Hindlimb muscle (tissue), 1 donor: ENCODE measurements at regions not wholly inside any gene's neighbourhood (a gene's known extent, or its start where the extent isn't known, plus 50 kb on each side); places are given as distances from the start of the nearest gene placed in this dataset.

Source experiments
- DNase-seq: peaks from one replicate; pipeline ENCODE4 v3.0.0-alpha.2; 2013

DNA sequence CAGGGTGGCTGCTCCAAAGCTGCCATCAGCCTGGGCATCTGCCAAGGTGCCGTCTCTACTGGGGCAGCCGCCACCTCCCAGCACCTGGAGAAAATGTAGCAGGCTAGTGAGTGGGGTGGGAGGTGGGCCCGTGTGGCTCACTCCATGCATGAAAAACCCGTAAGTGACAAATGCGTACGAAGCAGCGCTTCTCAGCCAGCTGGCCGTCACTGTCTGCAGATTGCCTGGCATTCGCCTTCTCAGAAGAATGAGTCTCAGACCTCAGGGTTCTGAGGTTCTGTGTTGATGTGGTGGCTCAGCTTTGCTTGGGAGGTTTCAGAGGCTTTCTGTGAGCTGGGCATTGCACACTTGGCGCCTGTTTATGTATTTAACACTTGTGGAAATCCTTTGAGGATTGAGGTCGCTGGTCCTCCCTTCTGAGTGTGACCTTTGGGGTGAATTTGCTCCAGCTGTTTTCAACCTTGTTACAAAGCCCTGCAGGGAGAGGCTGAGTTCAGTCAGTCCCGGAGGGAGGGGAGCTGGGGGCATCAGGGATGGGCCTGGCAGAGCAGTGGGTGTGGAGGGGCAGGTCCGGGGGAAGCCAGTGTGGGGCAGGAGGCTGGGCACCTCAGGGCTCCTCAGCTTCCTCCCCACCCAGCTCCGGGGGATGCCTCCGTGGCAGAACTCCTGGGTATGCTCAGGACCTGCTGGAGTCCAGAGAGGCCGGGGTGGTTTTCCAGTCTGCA lies 977.0 kb downstream of the TBC1D22A start:
- DNase-seq, result no peak

DNA sequence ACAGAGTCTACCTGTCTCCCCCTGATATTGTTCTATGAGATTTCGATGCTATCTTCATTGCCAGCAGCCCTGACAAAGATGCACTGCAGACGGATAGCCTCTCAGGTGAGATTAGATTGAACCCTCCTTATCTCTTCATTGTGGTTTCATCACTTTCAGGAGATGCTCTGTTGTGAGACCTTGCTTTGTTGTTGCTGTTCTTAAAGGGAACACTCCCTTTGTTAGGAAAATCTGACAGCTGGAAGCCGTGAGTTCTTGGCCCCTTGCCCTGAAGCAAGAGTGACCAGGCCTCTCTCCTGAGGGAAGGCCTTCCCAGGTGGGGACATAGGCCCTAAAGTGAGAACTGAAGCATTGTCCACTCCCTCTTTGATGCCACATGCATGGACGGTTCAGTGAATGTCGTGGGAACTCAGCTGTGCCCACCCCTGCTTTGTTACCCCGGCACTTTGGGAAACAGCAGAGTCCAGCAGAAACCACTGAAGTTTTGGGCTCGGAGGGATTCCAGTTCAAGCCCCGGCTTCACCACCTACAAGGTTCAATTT lies 976.1 kb downstream of the TBC1D22A start:
- DNase-seq, result no peak

DNA sequence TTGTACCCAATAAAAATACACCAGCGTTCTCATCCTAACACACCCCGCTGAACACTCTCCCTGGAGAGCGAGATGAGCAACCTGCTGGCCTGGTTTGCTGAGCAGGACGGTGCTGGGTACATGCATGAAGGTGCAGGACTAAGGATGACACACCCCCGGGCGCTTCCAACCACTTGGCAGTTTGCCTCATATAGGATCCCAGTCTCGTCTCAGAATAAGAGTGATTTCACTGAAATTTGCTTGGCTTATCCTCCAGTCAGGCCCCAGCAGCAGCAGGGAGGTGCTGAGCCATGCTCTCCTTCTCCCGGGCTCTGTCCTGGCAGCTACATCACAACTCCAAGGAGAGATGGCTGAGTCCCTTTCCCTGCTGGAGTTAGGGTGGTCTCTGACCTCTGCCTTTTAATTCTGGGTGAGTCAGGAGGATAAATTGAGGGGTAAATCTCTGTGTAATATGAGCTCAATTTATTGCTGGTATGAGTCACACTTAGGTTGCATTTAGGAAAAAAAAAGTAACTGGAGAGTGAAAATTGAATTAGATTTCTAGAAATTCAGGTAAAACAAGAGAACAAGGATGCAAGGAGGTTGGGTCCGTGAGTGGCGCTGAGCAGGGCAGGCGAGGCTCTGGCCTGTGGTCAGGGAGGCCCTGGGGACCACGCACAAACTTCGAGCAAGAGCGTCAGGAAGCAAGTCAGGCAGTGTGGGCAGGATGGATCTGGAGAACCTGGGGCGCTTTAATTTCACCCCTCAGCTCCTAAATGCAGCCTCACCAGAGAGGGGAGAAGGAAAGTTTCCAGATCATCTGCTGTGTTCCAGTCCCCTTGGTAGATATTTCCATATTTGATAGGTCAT lies 974.0 kb downstream of the TBC1D22A start:
- DNase-seq, result no peak

DNA sequence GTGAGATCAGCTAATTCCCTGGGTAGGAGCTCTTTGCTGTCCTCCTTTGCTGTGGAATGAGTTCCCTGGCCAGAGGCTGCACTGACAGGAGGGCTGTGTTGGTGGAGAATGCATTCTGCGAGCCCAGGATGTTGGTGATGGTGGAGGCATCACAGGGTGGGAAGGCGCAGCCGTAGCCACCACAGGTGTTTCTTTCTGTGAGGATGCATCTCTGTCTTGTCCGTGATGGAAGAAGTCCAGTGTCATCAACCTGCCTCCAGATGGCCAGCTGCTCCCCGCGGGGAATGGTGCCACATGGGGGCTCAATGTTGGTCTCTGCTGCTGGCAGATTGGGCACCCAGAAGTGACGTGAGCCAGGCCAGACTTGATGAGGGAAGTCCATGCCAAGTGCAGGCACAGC lies 972.1 kb downstream of the TBC1D22A start:
- DNase-seq, result no peak

DNA sequence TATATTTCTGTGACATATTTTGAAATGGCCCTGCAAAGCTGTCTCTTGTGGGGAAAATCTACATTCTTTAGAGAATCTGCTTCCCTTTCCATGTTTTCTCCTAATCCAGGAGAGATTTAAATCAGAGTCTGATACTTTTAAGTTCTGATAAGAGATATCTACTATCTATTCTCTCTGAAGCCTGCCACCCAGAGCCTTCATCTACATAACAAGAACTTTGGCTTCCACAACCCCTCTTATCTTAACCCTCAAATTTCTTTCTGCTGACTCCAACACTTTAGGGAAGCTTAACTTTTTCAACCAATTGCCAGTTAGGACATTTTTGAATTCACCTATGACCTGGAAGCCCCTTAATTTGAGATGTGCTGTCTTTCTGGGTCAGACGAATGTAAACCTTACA lies 965.2 kb downstream of the TBC1D22A start:
- DNase-seq, result no peak

DNA sequence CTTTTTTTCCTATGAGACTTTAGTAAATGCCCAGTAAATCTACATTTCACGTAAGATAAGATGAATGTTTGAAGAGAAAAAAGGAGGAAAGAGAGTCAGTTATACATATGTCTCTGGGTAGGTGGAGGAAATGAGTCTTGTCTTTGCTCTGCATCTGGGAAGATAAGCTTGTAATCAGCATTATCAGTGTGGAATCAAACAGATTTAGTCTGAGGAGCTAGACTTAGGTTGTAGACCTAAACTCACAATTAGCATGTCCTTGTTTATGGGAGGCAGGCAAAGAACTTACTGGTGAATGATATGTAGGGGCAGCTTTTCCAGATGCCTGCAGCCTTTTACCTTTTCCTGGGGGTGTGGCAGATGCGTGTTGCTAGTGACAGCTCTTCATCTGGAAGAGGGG lies 962.3 kb downstream of the TBC1D22A start:
- no peak for DNase-seq

DNA sequence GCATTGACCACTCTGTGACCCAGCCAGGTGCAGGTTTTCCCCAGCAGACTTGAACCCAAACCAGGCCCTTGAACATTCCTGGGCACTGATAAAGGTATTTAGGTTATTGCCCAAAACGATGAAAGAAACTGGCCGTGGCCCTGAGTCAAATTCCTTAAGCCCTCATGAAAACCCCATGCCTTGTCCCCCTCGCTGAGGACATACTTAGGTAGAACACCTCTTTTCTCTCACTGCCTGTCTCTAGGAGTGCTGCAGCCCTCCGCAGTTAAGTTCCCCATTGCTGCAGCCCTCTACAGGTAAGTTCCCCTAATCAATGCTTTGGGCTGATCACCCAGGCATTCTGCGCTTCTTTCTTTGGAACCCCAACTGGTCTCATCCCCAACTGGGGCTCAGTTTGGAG lies 961.6 kb downstream of the TBC1D22A start:
- DNase-seq, result no peak

DNA sequence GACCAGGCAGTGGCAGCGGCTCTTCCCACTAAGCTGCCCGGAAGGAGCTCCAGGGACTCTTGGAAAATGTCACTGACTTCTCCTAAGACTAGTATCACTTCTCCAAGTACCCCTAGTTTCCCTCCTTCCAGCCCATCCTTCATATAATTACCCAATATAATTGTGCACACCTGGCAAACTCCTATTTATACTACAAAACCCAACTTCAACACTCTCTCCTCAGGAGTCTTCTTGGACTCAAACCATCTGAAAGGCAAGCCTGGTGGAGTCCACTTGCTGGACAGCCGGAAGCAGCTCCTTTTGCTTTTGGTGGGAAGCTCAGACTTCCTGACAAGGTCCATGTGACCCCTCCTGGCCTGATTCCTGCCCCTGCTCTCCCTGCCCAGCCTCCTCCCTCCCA lies 955.9 kb downstream of the TBC1D22A start:
- no peak for DNase-seq

DNA sequence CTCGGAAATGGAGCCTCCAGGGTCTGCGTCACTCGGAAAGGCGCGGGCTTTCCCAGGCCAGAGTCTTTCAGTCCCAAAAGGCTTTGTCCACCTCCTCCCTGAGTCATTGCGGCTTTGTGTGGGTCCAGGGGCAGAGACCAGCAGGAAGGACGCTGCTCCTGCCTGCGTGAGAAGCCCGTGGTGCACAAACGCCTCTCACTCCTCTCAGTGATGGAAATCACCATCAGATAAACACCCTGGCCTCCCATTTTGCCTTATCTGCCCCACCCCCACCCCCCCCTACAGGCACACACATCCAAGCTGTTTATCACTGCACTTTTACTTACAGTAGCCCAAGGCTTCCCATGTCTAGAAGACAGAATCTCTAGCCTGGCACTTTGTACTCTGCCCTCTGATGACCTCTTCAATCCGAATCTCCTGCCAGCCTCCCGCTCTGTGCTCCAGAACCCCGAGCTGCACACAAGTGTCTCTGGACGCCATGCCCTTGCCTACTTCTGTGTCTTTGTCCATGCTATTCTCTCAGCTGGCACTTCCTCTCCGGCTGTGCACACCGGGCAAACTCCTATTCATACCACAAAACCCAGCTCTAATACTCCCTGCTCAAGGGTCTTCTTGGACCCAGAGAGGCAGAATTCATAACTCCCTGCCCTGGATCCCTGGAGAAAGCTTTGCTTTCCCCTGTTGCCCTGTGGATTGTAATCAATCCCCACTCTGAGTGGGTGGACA lies 954.6 kb downstream of the TBC1D22A start:
- DNase-seq, result no peak

DNA sequence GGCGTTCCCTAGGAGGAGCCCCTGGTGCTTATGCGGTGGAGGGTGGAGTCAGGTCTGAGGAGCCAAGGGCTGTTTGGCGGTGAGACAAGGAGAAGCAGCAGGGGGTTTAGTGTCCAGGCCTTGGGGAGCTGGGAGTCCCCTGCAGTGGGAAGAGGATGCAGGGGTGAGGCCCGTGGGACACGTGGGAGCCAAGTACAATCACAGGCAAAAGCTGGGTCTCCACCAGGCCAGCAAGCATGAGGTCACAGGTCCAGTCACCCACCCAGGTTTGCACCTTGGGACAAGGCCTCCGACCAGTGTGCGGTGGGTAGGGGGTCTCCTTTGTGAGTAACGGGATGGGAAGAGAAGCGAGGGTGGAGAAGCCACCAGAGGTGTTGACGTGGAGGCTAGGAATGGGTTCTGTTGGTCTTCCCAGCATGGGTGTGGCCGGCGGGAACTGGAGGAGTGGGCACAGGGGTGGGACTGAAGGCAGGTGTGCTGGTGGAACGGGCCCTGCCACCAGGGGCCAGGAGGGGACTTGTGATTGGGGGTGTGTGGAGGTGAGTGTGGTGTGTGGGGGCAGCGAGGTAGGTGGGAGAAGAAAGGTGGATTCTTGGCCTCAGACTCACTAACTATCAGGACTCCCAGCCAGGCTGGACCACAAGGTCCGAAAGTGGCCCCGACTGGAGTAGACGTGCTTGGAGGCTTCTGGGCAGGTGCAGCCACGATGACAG lies 953.6 kb downstream of the TBC1D22A start:
- DNase-seq, result no peak

DNA sequence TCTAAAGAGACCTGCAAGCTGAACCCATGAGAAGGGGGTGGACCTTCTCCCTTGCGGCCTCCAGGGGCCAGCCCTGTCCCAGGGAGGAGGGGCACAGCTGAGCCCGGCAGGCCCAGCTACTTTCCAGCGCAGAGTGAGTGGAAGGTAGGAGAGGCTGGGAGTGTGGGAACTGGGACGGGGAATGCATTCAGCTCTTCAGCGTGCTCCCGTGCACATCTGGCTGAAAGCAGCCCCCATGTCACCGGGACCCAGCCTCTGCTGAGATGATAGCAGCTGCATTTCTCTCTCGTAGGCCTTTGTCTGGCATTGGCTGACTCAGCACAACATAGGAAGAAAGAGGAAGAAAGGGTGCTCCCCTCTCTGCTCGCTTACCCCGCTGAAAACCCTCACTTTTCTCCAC lies 951.5 kb downstream of the TBC1D22A start:
- DNase-seq, result no peak

DNA sequence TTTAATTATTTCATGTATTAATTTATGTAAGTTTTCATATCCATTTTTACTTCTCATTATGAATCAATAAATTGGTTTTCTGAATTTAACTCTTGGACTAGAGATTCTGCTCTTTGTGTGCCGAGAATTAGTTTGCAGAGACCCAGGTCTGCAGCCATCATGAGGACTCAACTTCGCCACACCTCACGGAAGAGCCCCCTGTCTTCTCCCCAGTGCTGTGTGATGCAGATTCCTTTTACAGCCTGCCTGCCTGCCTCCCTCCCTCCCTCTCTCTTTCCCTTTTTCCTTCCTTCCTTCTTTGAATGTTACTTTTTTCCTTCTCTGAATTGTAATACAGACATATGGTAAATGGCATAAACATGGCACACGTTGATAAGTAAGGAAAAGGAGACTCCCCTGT lies 947.7 kb downstream of the TBC1D22A start:
- DNase-seq, result no peak

DNA sequence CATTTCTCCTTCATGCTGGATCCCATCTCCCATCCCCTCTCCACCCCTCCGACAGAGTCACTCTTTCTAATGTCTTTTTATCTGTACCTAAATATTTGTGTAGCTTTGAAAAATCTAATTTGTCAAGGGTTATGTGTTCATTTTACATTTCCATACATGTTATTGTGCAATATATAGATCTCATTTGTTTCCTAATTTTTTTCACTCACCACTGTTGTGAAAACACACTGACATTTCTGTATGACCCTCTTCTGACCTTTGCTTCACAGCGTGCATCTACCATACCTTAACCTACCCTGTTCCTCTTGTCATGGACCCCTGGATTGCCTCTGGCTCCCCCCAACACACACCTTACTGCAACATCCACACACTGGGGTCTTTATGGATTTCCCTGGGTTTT lies 942.9 kb downstream of the TBC1D22A start:
- no peak for DNase-seq

DNA sequence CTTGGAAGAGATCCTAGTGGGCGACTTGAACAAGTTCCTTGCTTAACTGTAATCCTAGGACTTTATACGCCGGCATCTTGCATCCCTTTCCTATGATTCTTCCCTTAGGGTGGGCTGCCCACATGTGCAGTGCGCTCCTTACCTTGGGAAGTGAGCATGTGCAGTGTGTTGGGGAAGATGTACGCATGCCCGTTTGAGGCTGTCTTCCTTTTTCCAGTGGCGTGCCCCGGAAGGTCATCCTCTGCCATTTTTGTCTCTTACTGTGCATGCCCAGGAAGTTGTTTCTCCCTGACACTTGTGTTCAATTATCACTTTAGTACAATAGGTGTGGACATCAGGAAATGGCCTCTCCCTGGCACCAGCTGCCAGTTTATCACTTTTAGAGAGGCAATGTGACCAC lies 936.5 kb downstream of the TBC1D22A start:
- no peak for DNase-seq

DNA sequence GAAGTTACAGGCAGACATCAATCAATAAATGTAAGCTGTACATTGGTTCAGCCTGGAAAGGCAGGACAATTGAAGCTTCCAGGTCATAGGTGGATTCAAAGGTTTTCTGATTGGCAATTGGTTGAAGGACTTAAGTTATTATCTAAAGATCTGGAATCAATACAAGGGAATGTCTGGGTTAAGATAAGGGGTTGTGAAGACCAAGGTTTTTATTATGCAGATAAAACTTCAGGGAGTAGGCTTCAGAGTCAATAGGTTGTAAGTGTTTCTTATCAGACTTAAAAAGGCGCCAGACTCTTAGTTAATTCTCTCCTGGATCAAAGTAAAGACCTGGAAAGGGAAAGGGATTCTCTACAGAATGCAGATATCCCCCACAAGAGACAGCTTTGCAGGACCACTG lies 935.4 kb downstream of the TBC1D22A start:
- DNase-seq, result no peak

DNA sequence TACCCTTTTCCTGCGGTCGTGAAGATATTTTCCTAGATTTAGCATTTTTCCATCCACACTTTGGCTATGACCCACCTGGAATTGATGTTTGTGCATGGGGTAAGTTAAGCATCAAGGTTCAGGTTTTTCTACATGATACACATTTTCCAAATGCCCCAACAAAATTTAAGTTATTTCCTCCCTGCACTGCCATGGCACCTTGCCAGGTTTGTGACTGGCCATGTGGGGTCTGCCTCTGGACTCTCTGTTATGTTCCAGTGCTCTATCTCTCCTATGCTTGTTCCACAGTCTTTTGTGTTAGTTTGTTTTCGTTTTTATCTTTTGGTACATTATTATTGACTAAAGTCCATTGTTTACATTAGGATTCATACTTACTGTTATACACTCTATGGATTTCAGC lies 934.3 kb downstream of the TBC1D22A start:
- DNase-seq, result no peak

DNA sequence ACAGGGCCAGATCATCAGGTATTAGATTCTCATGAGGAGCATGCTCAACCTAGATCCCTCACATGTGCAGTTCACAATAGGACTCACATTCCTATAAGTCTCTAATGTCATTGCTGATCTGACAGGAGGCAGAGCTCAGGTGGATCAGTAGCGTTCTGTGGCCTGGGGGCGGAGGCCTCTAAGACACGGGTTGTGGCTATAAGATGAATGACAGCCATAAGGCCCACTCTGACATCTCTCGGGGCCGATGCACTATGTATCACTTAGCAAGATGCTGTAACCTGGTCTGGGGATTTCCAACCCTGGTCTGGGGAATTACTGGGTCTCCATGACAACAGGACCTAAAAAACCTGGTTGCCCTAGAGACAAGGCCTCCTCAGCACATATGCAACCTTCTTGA lies 932.7 kb downstream of the TBC1D22A start:
- no peak for DNase-seq

DNA sequence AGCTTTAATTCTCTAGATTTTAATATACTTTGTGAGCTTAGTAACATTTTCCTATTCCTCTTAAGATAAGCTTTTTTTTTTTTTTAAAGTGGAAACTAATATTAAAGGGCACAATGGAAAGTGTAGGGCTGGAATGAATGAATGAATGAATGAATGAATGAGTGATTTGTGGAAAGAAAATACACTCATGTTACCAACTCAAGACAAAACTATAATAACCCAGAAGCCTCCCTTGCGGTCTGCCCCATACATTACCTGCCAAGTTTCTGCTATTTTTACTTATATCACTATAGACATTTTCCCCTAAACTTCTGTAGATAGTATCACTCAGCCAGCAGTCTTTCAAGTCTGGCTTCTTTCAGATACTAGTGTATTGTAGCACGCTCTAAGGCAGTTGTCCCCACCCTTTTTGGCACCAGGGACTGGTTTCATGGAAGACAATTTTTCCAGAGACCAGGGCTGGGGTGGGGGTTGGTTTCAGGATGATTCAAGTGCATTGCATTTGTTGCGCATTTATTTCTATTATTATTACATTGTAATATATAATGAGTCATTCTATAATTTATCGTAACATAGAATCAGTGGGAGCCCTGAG lies 932.2 kb downstream of the TBC1D22A start:
- DNase-seq, result peak; percentile 13

DNA sequence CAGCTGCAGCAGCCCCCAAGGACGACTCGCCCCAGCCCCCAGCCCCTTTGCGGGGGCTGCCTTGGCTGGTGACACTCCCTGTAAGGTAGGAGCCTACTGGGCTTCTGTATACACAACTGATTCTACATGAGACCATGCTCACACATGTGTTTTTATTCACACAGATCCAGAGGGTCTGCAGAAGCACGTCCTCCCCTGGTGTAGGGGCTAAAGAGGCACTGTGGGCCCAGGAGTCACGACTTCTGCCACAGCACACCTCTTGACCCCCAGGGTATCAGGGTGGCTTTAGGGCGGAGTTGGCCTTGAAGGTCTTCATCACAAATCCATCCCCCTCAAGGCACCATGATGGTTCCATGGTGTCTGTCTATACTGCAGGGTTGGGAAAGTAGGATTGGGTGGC lies 931.2 kb downstream of the TBC1D22A start:
- no peak for DNase-seq

DNA sequence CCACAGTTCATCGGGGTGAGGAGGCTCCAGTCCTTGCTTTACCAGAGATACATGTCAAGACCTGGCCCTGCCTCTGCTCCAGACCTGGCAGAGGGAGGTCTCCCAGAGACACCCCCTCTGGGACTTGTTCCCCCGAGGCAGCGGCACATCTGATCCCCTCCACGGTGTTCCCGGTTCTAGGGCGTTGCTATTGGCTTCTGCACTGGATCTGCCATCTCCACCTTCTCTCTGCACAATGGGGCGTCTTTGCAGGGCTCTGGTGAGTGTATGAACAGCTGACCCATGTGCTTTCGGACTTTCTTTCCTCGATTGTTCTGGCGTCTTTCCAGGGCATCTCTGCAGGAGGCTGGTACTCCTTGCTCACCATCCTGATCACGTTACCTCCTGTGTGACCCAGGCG lies 930.4 kb downstream of the TBC1D22A start:
- DNase-seq, result no peak

DNA sequence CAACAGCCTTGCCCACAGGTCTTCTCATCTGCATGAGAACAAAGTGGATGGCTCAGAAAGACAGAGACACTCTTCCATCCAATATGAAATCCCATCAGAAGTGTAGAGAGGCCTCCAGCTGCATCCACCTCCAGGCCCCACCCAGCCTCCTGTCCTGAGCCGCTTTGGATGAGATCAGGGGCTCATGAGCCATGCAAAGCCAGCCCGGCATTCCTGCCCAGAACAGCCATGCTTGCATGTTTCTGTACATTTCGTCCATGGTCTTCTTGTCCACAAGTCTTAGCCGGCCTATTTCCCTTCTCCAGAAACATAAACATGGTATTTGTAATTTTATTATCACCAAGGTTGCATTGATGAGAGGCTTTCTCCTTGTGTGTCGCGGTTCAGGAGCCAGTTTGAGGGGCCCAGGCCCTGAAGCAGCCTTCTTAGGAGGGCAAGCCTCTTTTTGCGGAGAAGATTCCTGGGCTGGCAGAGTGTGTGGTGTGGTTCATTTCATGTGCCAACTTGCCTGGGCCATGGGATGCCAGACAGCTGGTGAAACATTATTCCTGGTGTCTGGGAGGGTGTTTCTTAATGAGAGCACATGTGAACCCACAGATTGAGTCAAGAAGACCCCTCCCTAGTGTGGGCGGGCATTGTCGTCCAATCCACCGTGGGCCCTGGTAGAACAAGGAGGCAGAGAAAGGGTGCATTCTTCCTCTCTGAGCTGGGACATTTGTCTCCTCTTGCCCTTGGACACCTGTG lies 928.9 kb downstream of the TBC1D22A start:
- DNase-seq, result no peak
